ENCODE measurements at regions not wholly inside any gene's neighbourhood (a gene's known extent, or its start where the extent isn't known, plus 50 kb on each side); places are given as distances from the start of the nearest gene placed in this dataset.

- H3K9me3 ChIP-seq (ENCODE audit: control insufficient read depth, low read length) = no peaks in the 10 kb centered on the region
- WGBS, 2 experiments = 89 to 93% methylated on average over 5 to 6 of the region's 6 CpGs
Observed at GRCh38 chr9:2363138-2363745, 258.3 kb upstream of the VLDLR start.

GRCh38 chr9:2363781-2364180 is 257.8 kb upstream of the VLDLR start:
- 77 to 92% methylated on average over 1 of the region's 1 CpG for WGBS, 2 experiments
- Histone ChIP-seq H3K27me3 (ENCODE audit: control insufficient read depth, insufficient read depth, low read length, poor library complexity, severe bottlenecking) (no peaks in the 10 kb centered on the region), H3K36me3 (ENCODE audit: control insufficient read depth, insufficient read depth, low read length) (no peaks in the 10 kb centered on the region), H3K9me3 (ENCODE audit: control insufficient read depth, low read length) (no peaks in the 10 kb centered on the region), H3K4me3 (ENCODE audit: insufficient read depth, low read depth, low read length) (no peak overlapping the region), H3K27ac (ENCODE audit: insufficient read depth, low read depth, low read length, poor library complexity, severe bottlenecking) (no peak overlapping the region), H3K4me1 (ENCODE audit: control insufficient read depth, insufficient read depth, low read length) (no peaks in the 10 kb centered on the region)

More at GRCh38 chr9:2363138-2363745, 258.3 kb upstream of the VLDLR start:
- H3K27me3 ChIP-seq (ENCODE audit: control insufficient read depth, insufficient read depth, low read length, poor library complexity, severe bottlenecking) = no peaks in the 10 kb centered on the region
- no peaks in the 10 kb centered on the region for H3K4me1 ChIP-seq (ENCODE audit: control insufficient read depth, insufficient read depth, low read length)
- no peak overlapping the region for H3K27ac ChIP-seq (ENCODE audit: insufficient read depth, low read depth, low read length, poor library complexity, severe bottlenecking)
- no peak overlapping the region for H3K4me3 ChIP-seq (ENCODE audit: insufficient read depth, low read depth, low read length)
- H3K36me3 ChIP-seq (ENCODE audit: control insufficient read depth, insufficient read depth, low read length) = no peaks in the 10 kb centered on the region

GRCh38 chr9:2367970-2368369 is 253.6 kb upstream of the VLDLR start:
- Histone ChIP-seq H3K4me3 (ENCODE audit: insufficient read depth, low read depth, low read length) (no peak overlapping the region), H3K27me3 (ENCODE audit: control insufficient read depth, insufficient read depth, low read length, poor library complexity, severe bottlenecking) (no peaks in the 10 kb centered on the region), H3K4me1 (ENCODE audit: control insufficient read depth, insufficient read depth, low read length) (no peaks in the 10 kb centered on the region), H3K27ac (ENCODE audit: insufficient read depth, low read depth, low read length, poor library complexity, severe bottlenecking) (no peak overlapping the region), H3K36me3 (ENCODE audit: control insufficient read depth, insufficient read depth, low read length) (no peaks in the 10 kb centered on the region), H3K9me3 (ENCODE audit: control insufficient read depth, low read length) (no peaks in the 10 kb centered on the region)
- 97% methylated on average over 1 of the region's 1 CpG for WGBS, 2 experiments

- no peaks in the 10 kb centered on the region for H3K27me3 ChIP-seq (ENCODE audit: control insufficient read depth, insufficient read depth, low read length, poor library complexity, severe bottlenecking)
- no peak overlapping the region for H3K27ac ChIP-seq (ENCODE audit: insufficient read depth, low read depth, low read length, poor library complexity, severe bottlenecking)
- no peaks in the 10 kb centered on the region for H3K4me1 ChIP-seq (ENCODE audit: control insufficient read depth, insufficient read depth, low read length)
- WGBS, 2 experiments = 90 to 94% methylated on average over 2 of the region's 2 CpGs
- H3K4me3 ChIP-seq (ENCODE audit: insufficient read depth, low read depth, low read length) = no peak overlapping the region
- peaks cover 4% of the 10 kb centered on the region for H3K9me3 ChIP-seq (ENCODE audit: control insufficient read depth, low read length)
- H3K36me3 ChIP-seq (ENCODE audit: control insufficient read depth, insufficient read depth, low read length) = no peaks in the 10 kb centered on the region
Observed at GRCh38 chr9:2373648-2374047, 247.9 kb upstream of the VLDLR start.

- Histone ChIP-seq H3K27me3 (ENCODE audit: control insufficient read depth, insufficient read depth, low read length, poor library complexity, severe bottlenecking) (no peaks in the 10 kb centered on the region), H3K36me3 (ENCODE audit: control insufficient read depth, insufficient read depth, low read length) (no peaks in the 10 kb centered on the region), H3K4me1 (ENCODE audit: control insufficient read depth, insufficient read depth, low read length) (no peaks in the 10 kb centered on the region), H3K9me3 (ENCODE audit: control insufficient read depth, low read length) (peaks cover 4% of the 10 kb centered on the region), H3K27ac (ENCODE audit: insufficient read depth, low read depth, low read length, poor library complexity, severe bottlenecking) (no peak overlapping the region), H3K4me3 (ENCODE audit: insufficient read depth, low read depth, low read length) (no peak overlapping the region)
- 100% methylated on average over 1 of the region's 2 CpGs; no CpG with 5 or more reads in 1 of the 2 experiments for WGBS, 2 experiments
Observed at GRCh38 chr9:2375114-2375513, 246.5 kb upstream of the VLDLR start.

GRCh38 chr9:2377117-2377516 is 244.5 kb upstream of the VLDLR start:
- Histone ChIP-seq H3K9me3 (ENCODE audit: control insufficient read depth, low read length) (peaks cover 4% of the 10 kb centered on the region), H3K36me3 (ENCODE audit: control insufficient read depth, insufficient read depth, low read length) (no peaks in the 10 kb centered on the region), H3K4me1 (ENCODE audit: control insufficient read depth, insufficient read depth, low read length) (no peaks in the 10 kb centered on the region), H3K27me3 (ENCODE audit: control insufficient read depth, insufficient read depth, low read length, poor library complexity, severe bottlenecking) (no peaks in the 10 kb centered on the region), H3K4me3 (ENCODE audit: insufficient read depth, low read depth, low read length) (no peak overlapping the region), H3K27ac (ENCODE audit: insufficient read depth, low read depth, low read length, poor library complexity, severe bottlenecking) (no peak overlapping the region)
- WGBS, 2 experiments = 96 to 99% methylated on average over 3 of the region's 3 CpGs

- Histone ChIP-seq H3K27ac (ENCODE audit: insufficient read depth, low read depth, low read length, poor library complexity, severe bottlenecking) (no peak overlapping the region), H3K4me3 (ENCODE audit: insufficient read depth, low read depth, low read length) (no peak overlapping the region), H3K27me3 (ENCODE audit: control insufficient read depth, insufficient read depth, low read length, poor library complexity, severe bottlenecking) (no peaks in the 10 kb centered on the region), H3K4me1 (ENCODE audit: control insufficient read depth, insufficient read depth, low read length) (no peaks in the 10 kb centered on the region), H3K36me3 (ENCODE audit: control insufficient read depth, insufficient read depth, low read length) (no peaks in the 10 kb centered on the region), H3K9me3 (ENCODE audit: control insufficient read depth, low read length) (peaks cover 4% of the 10 kb centered on the region)
- no CpG with 5 or more reads among the region's 1 CpG for WGBS, 2 experiments
Observed at GRCh38 chr9:2377834-2378233, 243.8 kb upstream of the VLDLR start.

- H3K27ac ChIP-seq (ENCODE audit: insufficient read depth, low read depth, low read length, poor library complexity, severe bottlenecking) = no peak overlapping the region
- no peaks in the 10 kb centered on the region for H3K27me3 ChIP-seq (ENCODE audit: control insufficient read depth, insufficient read depth, low read length, poor library complexity, severe bottlenecking)
- H3K9me3 ChIP-seq (ENCODE audit: control insufficient read depth, low read length) = peaks cover 4% of the 10 kb centered on the region
- H3K4me3 ChIP-seq (ENCODE audit: insufficient read depth, low read depth, low read length) = no peak overlapping the region
- no peaks in the 10 kb centered on the region for H3K36me3 ChIP-seq (ENCODE audit: control insufficient read depth, insufficient read depth, low read length)
- WGBS, 2 experiments = 90 to 97% methylated on average over 3 of the region's 3 CpGs
- H3K4me1 ChIP-seq (ENCODE audit: control insufficient read depth, insufficient read depth, low read length) = no peaks in the 10 kb centered on the region
Observed at GRCh38 chr9:2378266-2378665, 243.3 kb upstream of the VLDLR start.

GRCh38 chr9:2378816-2379215 is 242.8 kb upstream of the VLDLR start:
- Histone ChIP-seq H3K4me3 (ENCODE audit: insufficient read depth, low read depth, low read length) (no peak overlapping the region), H3K4me1 (ENCODE audit: control insufficient read depth, insufficient read depth, low read length) (no peaks in the 10 kb centered on the region)
- WGBS, 2 experiments = 83 to 88% methylated on average over 1 of the region's 1 CpG

GRCh38 chr9:2384741-2385140 is 236.8 kb upstream of the VLDLR start:
- 77 to 83% methylated on average over 1 of the region's 1 CpG for WGBS, 2 experiments
- Histone ChIP-seq H3K4me3 (ENCODE audit: insufficient read depth, low read depth, low read length) (no peak overlapping the region), H3K36me3 (ENCODE audit: control insufficient read depth, insufficient read depth, low read length) (no peaks in the 10 kb centered on the region)

More at GRCh38 chr9:2378816-2379215, 242.8 kb upstream of the VLDLR start:
- Histone ChIP-seq H3K27ac (ENCODE audit: insufficient read depth, low read depth, low read length, poor library complexity, severe bottlenecking) (no peak overlapping the region), H3K36me3 (ENCODE audit: control insufficient read depth, insufficient read depth, low read length) (no peaks in the 10 kb centered on the region), H3K27me3 (ENCODE audit: control insufficient read depth, insufficient read depth, low read length, poor library complexity, severe bottlenecking) (no peaks in the 10 kb centered on the region), H3K9me3 (ENCODE audit: control insufficient read depth, low read length) (no peaks in the 10 kb centered on the region)

GRCh38 chr9:2385746-2386145 is 235.8 kb upstream of the VLDLR start:
- Histone ChIP-seq H3K4me1 (ENCODE audit: control insufficient read depth, insufficient read depth, low read length) (no peaks in the 10 kb centered on the region), H3K27ac (ENCODE audit: insufficient read depth, low read depth, low read length, poor library complexity, severe bottlenecking) (no peak overlapping the region), H3K4me3 (ENCODE audit: insufficient read depth, low read depth, low read length) (no peak overlapping the region), H3K27me3 (ENCODE audit: control insufficient read depth, insufficient read depth, low read length, poor library complexity, severe bottlenecking) (no peaks in the 10 kb centered on the region), H3K36me3 (ENCODE audit: control insufficient read depth, insufficient read depth, low read length) (no peaks in the 10 kb centered on the region), H3K9me3 (ENCODE audit: control insufficient read depth, low read length) (no peaks in the 10 kb centered on the region)
- WGBS, 2 experiments = 95% methylated on average over 7 of the region's 7 CpGs

More at GRCh38 chr9:2384741-2385140, 236.8 kb upstream of the VLDLR start:
- Histone ChIP-seq H3K4me1 (ENCODE audit: control insufficient read depth, insufficient read depth, low read length) (no peaks in the 10 kb centered on the region), H3K9me3 (ENCODE audit: control insufficient read depth, low read length) (no peaks in the 10 kb centered on the region), H3K27me3 (ENCODE audit: control insufficient read depth, insufficient read depth, low read length, poor library complexity, severe bottlenecking) (no peaks in the 10 kb centered on the region), H3K27ac (ENCODE audit: insufficient read depth, low read depth, low read length, poor library complexity, severe bottlenecking) (no peak overlapping the region)

Measured in ectodermal cell (in vitro differentiated cells).